Endothelial cell of umbilical vein (primary cell): ENCODE measurements at regions not wholly inside any gene's neighbourhood (a gene's known extent, or its start where the extent isn't known, plus 50 kb on each side); places are given as distances from the start of the nearest gene placed in this dataset.

Experiments used
- BruUV-seq: library from RNA; stranded (reverse); fragments of 400-500 nt; replicated peaks from 2 replicates; lab custom pipeline; 2021; lab: Mats Ljungman, UMichigan
- CTCF ChIA-PET: fragments of 300-600, 350-600 bp; sonication (Branson Sonifier 250); formaldehyde crosslinking; loops from one replicate; lab custom pipeline; 2021; ENCODE audit warnings: antibody characterized with exemption, inconsistent platforms; lab: Charles Lee
- POLR2A ChIA-PET: fragments of 300-600, 350-600 bp; sonication (Branson Sonifier 250); formaldehyde crosslinking; loops from one replicate; lab custom pipeline; 2021; ENCODE audit warnings: antibody characterized with exemption, inconsistent platforms; lab: Charles Lee
- DNase-seq: peaks from one replicate; pipeline ENCODE4 v3.0.0-alpha.2; 2011; ENCODE audit warnings: low read depth, low spot score
- FAIRE-seq: peaks from 2 replicates; lab custom pipeline; 2011; peaks lifted over from hg19 to GRCh38; lab: Jason Lieb, UNC
- H2AFZ ChIP-seq: 2 replicates; pipeline ENCODE4 v1.6.0; 2012; ENCODE audit warnings: low read depth, low read length, control low read depth, inconsistent platforms
- H3K27ac ChIP-seq: 2 replicates; pipeline ENCODE4 v1.5.1; 2011; ENCODE audit warnings: low read depth, mild to moderate bottlenecking, control low read depth, low read length, moderate library complexity; ENCODE audit not compliant: insufficient read depth
- H3K27me3 ChIP-seq, 2 experiments: 2 replicates each; pipeline versions ENCODE4 v1.6.0 to v1.6.1; 2011; ENCODE audit warnings: low read length in 2 of 2, mixed read lengths in 1 of 2; ENCODE audit not compliant: control insufficient read depth in 2 of 2, insufficient read depth in 2 of 2
- H3K36me3 ChIP-seq, 2 experiments: 2 replicates in 1 of 2; 3 replicates in 1 of 2; pipeline ENCODE4 v1.5.1; 2011; ENCODE audit warnings: low read length in 2 of 2, mild to moderate bottlenecking in 1 of 2, moderate library complexity in 1 of 2; ENCODE audit not compliant: control insufficient read depth in 2 of 2, insufficient read depth in 2 of 2; ENCODE audit errors: extremely low read depth in 1 of 2
- H3K4me1 ChIP-seq: 3 replicates; pipeline ENCODE4 v1.5.1; 2011; ENCODE audit warnings: mild to moderate bottlenecking, low read length; ENCODE audit not compliant: control insufficient read depth, insufficient read depth; ENCODE audit errors: extremely low read depth
- H3K4me2 ChIP-seq: 2 replicates; pipeline ENCODE4 v1.6.1; 2011; ENCODE audit warnings: low read length, control low read depth, mixed read lengths; ENCODE audit not compliant: insufficient read depth
- H3K4me3 ChIP-seq, 3 experiments: fragments of 200-600 bp in 1 of 3; sonication (generic), shearing (Covaris generic) in 1 of 3; replicated peaks in 1 of 3; 2 replicates each; pipeline ENCODE4 v1.5.1; 2011 to 2016; ENCODE audit warnings: control low read depth in 3 of 3, low read length in 3 of 3, mild to moderate bottlenecking in 2 of 3, inconsistent platforms in 1 of 3, low read depth in 1 of 3, moderate library complexity in 1 of 3; ENCODE audit not compliant: insufficient read depth in 1 of 3
- H3K79me2 ChIP-seq: 2 replicates; pipeline ENCODE4 v1.6.0; 2012; ENCODE audit warnings: low read length, inconsistent platforms; ENCODE audit not compliant: control insufficient read depth, insufficient read depth
- H3K9ac ChIP-seq: replicated peaks from 2 replicates; pipeline ENCODE3; 2011; ENCODE audit warnings: low read length, control low read depth; ENCODE audit not compliant: insufficient read depth; ENCODE audit errors: extremely low read depth
- H3K9me1 ChIP-seq: replicated peaks from 3 replicates; pipeline ENCODE4 v1.6.0; 2011; ENCODE audit warnings: mild to moderate bottlenecking, low read length; ENCODE audit not compliant: control insufficient read depth, insufficient read depth; ENCODE audit errors: extremely low read depth
- H3K9me3 ChIP-seq: replicated peaks from 2 replicates; pipeline ENCODE4 v1.5.1; 2012; ENCODE audit warnings: low read length, inconsistent platforms; ENCODE audit not compliant: control insufficient read depth, insufficient read depth
- H4K20me1 ChIP-seq: replicated peaks from 2 replicates; pipeline ENCODE3; 2011; ENCODE audit warnings: mild to moderate bottlenecking, low read length; ENCODE audit not compliant: control insufficient read depth, insufficient read depth; ENCODE audit errors: extremely low read depth
- CTCF ChIP-seq, 2 donors: IDR thresholded peaks; 1 replicate in 1 of 2; 2 replicates in 1 of 2; pipeline ENCODE4 v1.5.1; 2011; ENCODE audit warnings: low read length in 2 of 2, mild to moderate bottlenecking in 2 of 2, moderate library complexity in 2 of 2, control low read depth in 1 of 2, inconsistent platforms in 1 of 2, low read depth in 1 of 2; ENCODE audit not compliant: insufficient read depth in 1 of 2; ENCODE audit errors: extremely low read depth in 1 of 2
- EZH2 ChIP-seq: IDR thresholded peaks from 2 replicates; pipeline ENCODE4 v1.6.1; 2012; ENCODE audit warnings: borderline replicate concordance, low read depth, mild to moderate bottlenecking, moderate library complexity, low read length, inconsistent platforms; ENCODE audit not compliant: severe bottlenecking
- FOS ChIP-seq: IDR thresholded peaks from 2 replicates; pipeline ENCODE4 v1.6.1; 2011; ENCODE audit warnings: mild to moderate bottlenecking, low read length, moderate library complexity, borderline replicate concordance; ENCODE audit not compliant: insufficient read depth
- GATA2 ChIP-seq: IDR thresholded peaks from 2 replicates; pipeline ENCODE4 v1.7.0; 2011; ENCODE audit warnings: low read depth, mild to moderate bottlenecking, moderate library complexity, mixed read lengths, low read length; ENCODE audit not compliant: insufficient read length, insufficient read depth
- JUN ChIP-seq: IDR thresholded peaks from 2 replicates; pipeline ENCODE4 v1.6.1; 2011; ENCODE audit warnings: borderline replicate concordance, low read depth; ENCODE audit not compliant: insufficient read length, insufficient read depth
- MAX ChIP-seq: IDR thresholded peaks from 2 replicates; pipeline ENCODE4 v1.6.1; 2011; ENCODE audit not compliant: insufficient read depth, insufficient read length
- MYC ChIP-seq: IDR thresholded peaks from one replicate; pipeline ENCODE4 v1.6.1; 2011; ENCODE audit warnings: mild to moderate bottlenecking, low read depth, low read length
- POLR2A ChIP-seq: IDR thresholded peaks from 2 replicates; pipeline ENCODE4 v1.6.1; 2012; ENCODE audit warnings: low read depth, mild to moderate bottlenecking, control low read depth, low read length
- POLR2AphosphoS5 ChIP-seq: IDR thresholded peaks from 2 replicates; pipeline ENCODE4 v1.6.1; 2012; ENCODE audit warnings: low read depth, mild to moderate bottlenecking, control low read depth, low read length, moderate library complexity; ENCODE audit not compliant: insufficient read depth
- dilution Hi-C: fragments of 300-500 bp; cut with MboI; formaldehyde crosslinking; loops from one replicate; pipeline ENCODE4 v1.15.0; 2019; ENCODE audit warnings: low sequenced_read_pairs; ENCODE audit not compliant: extremely low pct_ligation_motif_present
- intact Hi-C: fragments of 100-400 bp; cut with micrococcal nuclease; formaldehyde crosslinking; loops from one replicate; pipeline ENCODE4 v1.10.0; 2022

GRCh38 chr10:121065330-121065729, 214.2 kb downstream of the WDR11 start:
- CTCF ChIA-PET: no interaction called here
- no peak for FAIRE-seq
- DNase-seq: no peak
- no peak overlapping the region for H3K4me3 ChIP-seq
- H4K20me1 ChIP-seq: no peaks in the 10 kb centered on the region
- no peak overlapping the region for H3K9ac ChIP-seq
- intact Hi-C loops (no loop called here), dilution Hi-C loops (no loop called here)
- no peaks in the 10 kb centered on the region for H3K36me3 ChIP-seq
- TF ChIP-seq MYC (no peak), CTCF (IDR thresholded peaks at IDR 0.05; ENCODE audit: extremely low read depth in 1 of 2, insufficient read depth in 1 of 2, low read depth in 1 of 2, low read length in 2 of 2) (no peak), MAX (no peak), FOS (no peak), POLR2A (no peak), GATA2 (no peak), JUN (no peak), POLR2AphosphoS5 (no peak), EZH2 (no peak)
- H2AFZ ChIP-seq: no peak overlapping the region
- H3K4me1 ChIP-seq: no peaks in the 10 kb centered on the region
- H3K4me2 ChIP-seq: no peak overlapping the region
- BruUV-seq: no TSS peak
- no peak overlapping the region for H3K27ac ChIP-seq
- H3K9me1 ChIP-seq: no peaks in the 10 kb centered on the region
- POLR2A ChIA-PET: no interaction called here
- H3K9me3 ChIP-seq: no peaks in the 10 kb centered on the region
- H3K27me3 ChIP-seq: no peaks in the 10 kb centered on the region
- H3K79me2 ChIP-seq: no peaks in the 10 kb centered on the region
